Neural progenitor cell (in vitro differentiated cells): ENCODE measurements at regions not wholly inside any gene's neighbourhood (a gene's known extent, or its start where the extent isn't known, plus 50 kb on each side); places are given as distances from the start of the nearest gene placed in this dataset.

Experiments used
- DNase-seq: peaks from one replicate; pipeline ENCODE4 v3.0.0-alpha.2; 2016; ENCODE audit warnings: low spot score
- H2AFZ ChIP-seq: fragments of 200-600 bp; sonication (generic); replicated peaks from 2 replicates; pipeline ENCODE4 v1.6.1; 2016; ENCODE audit warnings: antibody characterized with exemption
- H3F3A ChIP-seq: fragments of 200-600 bp; sonication (generic); 2 replicates; pipeline ENCODE4 v1.6.1; 2016; ENCODE audit warnings: antibody characterized with exemption, low read depth
- H3K27ac ChIP-seq: fragments of 200-600 bp; sonication (generic); 2 replicates; pipeline ENCODE4 v1.5.1; 2016; ENCODE audit warnings: mild to moderate bottlenecking
- H3K27me3 ChIP-seq: fragments of 200-600 bp; sonication (generic); 2 replicates; pipeline ENCODE4 v1.6.1; 2016; ENCODE audit warnings: mild to moderate bottlenecking, moderate library complexity
- H3K36me3 ChIP-seq: fragments of 200-600 bp; sonication (generic); 2 replicates; pipeline ENCODE4 v1.5.1; 2016
- H3K4me1 ChIP-seq: fragments of 200-600 bp; sonication (generic); 2 replicates; pipeline ENCODE4 v1.6.1; 2016; ENCODE audit warnings: mixed run types
- H3K4me2 ChIP-seq: fragments of 200-600 bp; sonication (generic); 2 replicates; pipeline ENCODE4 v1.6.1; 2016
- H3K4me3 ChIP-seq: fragments of 200-600 bp; sonication (generic); 2 replicates; pipeline ENCODE4 v1.5.1; 2016
- H3K79me2 ChIP-seq: fragments of 200-600 bp; sonication (generic); 2 replicates; pipeline ENCODE4 v1.6.1; 2016; ENCODE audit warnings: low read depth
- H3K9ac ChIP-seq: fragments of 200-600 bp; sonication (generic); 2 replicates; pipeline ENCODE4 v1.6.1; 2016
- H3K9me3 ChIP-seq: fragments of 200-600 bp; sonication (generic); 2 replicates; pipeline ENCODE4 v1.5.1; 2016; ENCODE audit warnings: low read depth
- H4K20me1 ChIP-seq: fragments of 200-600 bp; sonication (generic); 2 replicates; pipeline ENCODE4 v1.6.1; 2016; ENCODE audit warnings: low read depth
- H3K27ac Mint-ChIP-seq: 3 replicates; pipeline ENCODE4 v1.8.0; 2021; ENCODE audit warnings: mixed read lengths
- H3K27me3 Mint-ChIP-seq: 2 replicates; pipeline ENCODE4 v1.8.0; 2022; ENCODE audit warnings: low read depth, mild to moderate bottlenecking, inconsistent platforms, moderate library complexity, mixed read lengths; ENCODE audit not compliant: insufficient read depth
- H3K36me3 Mint-ChIP-seq: 3 replicates; pipeline ENCODE4 v1.8.0; 2021; ENCODE audit warnings: mixed read lengths
- H3K4me1 Mint-ChIP-seq: 3 replicates; pipeline ENCODE4 v1.8.0; 2021; ENCODE audit warnings: mixed read lengths
- H3K4me3 Mint-ChIP-seq: 3 replicates; pipeline ENCODE4 v1.8.0; 2021; ENCODE audit warnings: mild to moderate bottlenecking, moderate library complexity, mixed read lengths
- H3K9me3 Mint-ChIP-seq: 3 replicates; pipeline ENCODE4 v1.8.0; 2020; ENCODE audit warnings: mixed read lengths
- EZH2 ChIP-seq: fragments of 200-600 bp; sonication (generic); IDR thresholded peaks from 2 replicates; pipeline ENCODE4 v1.6.1; 2017; ENCODE audit warnings: antibody characterized with exemption, mild to moderate bottlenecking, moderate library complexity
- EZH2phosphoT487 ChIP-seq: fragments of 200-600 bp; sonication (generic); IDR thresholded peaks from 2 replicates; pipeline ENCODE4 v1.6.1; 2017; ENCODE audit warnings: antibody characterized with exemption
- TF ChIP-seq, protein P1 (sequence below): fragments of 200-600 bp; sonication (generic); IDR thresholded peaks from 2 replicates; pipeline ENCODE4 v1.5.1; 2017; ENCODE audit warnings: antibody characterized with exemption, mild to moderate bottlenecking

DNA sequence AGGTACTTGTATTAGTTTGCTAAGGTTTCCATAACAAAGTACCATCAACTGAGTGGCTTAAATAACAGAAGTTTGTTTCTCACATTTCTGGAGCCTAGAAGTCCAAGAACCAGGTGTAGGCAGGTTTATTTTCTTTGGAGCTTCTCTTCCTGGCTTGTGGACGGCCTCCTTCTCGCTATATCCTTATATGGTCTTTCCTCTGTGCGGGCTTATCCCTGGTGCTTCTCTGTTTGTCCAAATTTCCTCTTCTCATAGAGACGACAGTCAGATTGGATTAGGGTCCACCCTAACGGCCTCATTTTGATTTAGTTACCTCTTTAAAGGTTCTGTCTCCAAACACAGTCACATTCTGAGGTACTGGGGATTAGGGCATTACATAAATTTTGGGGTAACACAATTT is 88.3 kb downstream of the RMI1 start:
- H3K27ac Mint-ChIP-seq, result no peak overlapping the region
- Histone ChIP-seq H3K27ac (no peak overlapping the region), H2AFZ (no peak overlapping the region), H3K79me2 (no peaks in the 10 kb centered on the region), H3K4me3 (no peak overlapping the region), H3K4me1 (peaks cover 3% of the 10 kb centered on the region), H3K9ac (no peak overlapping the region), H4K20me1 (no peaks in the 10 kb centered on the region), H3K27me3 (no peaks in the 10 kb centered on the region), H3K9me3 (no peaks in the 10 kb centered on the region), H3K36me3 (no peaks in the 10 kb centered on the region), H3F3A (no peaks in the 10 kb centered on the region), H3K4me2 (no peak overlapping the region)
- H3K9me3 Mint-ChIP-seq, result no peaks in the 10 kb centered on the region
- H3K4me1 Mint-ChIP-seq, result peaks cover 11% of the 10 kb centered on the region
- no peak for TF ChIP-seq EZH2phosphoT487
- TF ChIP-seq, protein P1, sequence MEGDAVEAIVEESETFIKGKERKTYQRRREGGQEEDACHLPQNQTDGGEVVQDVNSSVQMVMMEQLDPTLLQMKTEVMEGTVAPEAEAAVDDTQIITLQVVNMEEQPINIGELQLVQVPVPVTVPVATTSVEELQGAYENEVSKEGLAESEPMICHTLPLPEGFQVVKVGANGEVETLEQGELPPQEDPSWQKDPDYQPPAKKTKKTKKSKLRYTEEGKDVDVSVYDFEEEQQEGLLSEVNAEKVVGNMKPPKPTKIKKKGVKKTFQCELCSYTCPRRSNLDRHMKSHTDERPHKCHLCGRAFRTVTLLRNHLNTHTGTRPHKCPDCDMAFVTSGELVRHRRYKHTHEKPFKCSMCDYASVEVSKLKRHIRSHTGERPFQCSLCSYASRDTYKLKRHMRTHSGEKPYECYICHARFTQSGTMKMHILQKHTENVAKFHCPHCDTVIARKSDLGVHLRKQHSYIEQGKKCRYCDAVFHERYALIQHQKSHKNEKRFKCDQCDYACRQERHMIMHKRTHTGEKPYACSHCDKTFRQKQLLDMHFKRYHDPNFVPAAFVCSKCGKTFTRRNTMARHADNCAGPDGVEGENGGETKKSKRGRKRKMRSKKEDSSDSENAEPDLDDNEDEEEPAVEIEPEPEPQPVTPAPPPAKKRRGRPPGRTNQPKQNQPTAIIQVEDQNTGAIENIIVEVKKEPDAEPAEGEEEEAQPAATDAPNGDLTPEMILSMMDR, result no peak
- TF ChIP-seq EZH2, result no peak
- H3K36me3 Mint-ChIP-seq, result no peaks in the 10 kb centered on the region
- DNase-seq, result no peak
- no peak overlapping the region for H3K4me3 Mint-ChIP-seq
- H3K27me3 Mint-ChIP-seq, result peaks cover 3% of the 10 kb centered on the region

- peak overlapping the region; percentile 57 for H2AFZ ChIP-seq
- no peaks in the 10 kb centered on the region for H4K20me1 ChIP-seq
- no peak overlapping the region for H3K4me3 ChIP-seq
These were observed 90.0 kb downstream of the RMI1 start for GRCh38 chr9:84070590-84070989.

GRCh38 chr9:84072621-84073180 is 92.1 kb downstream of the RMI1 start:
- no peak overlapping the region for H3K27ac ChIP-seq
- H3K9me3 Mint-ChIP-seq, result no peaks in the 10 kb centered on the region
- H3K4me2 ChIP-seq, result no peak overlapping the region
- no peak for DNase-seq
- no peak overlapping the region for H2AFZ ChIP-seq
- TF ChIP-seq, protein P1, result no peak
- TF ChIP-seq EZH2phosphoT487 (no peak), EZH2 (no peak)
- no peaks in the 10 kb centered on the region for H3F3A ChIP-seq
- H3K36me3 ChIP-seq, result no peaks in the 10 kb centered on the region
- H3K9ac ChIP-seq, result no peak overlapping the region
- no peaks in the 10 kb centered on the region for H3K4me1 Mint-ChIP-seq
- no peaks in the 10 kb centered on the region for H3K79me2 ChIP-seq
- no peaks in the 10 kb centered on the region for H3K36me3 Mint-ChIP-seq
- H3K27me3 Mint-ChIP-seq, result peaks cover 3% of the 10 kb centered on the region
- H3K27me3 ChIP-seq, result no peaks in the 10 kb centered on the region
- no peaks in the 10 kb centered on the region for H4K20me1 ChIP-seq
- no peaks in the 10 kb centered on the region for H3K9me3 ChIP-seq
- H3K4me3 Mint-ChIP-seq, result no peak overlapping the region
- no peak overlapping the region for H3K4me3 ChIP-seq
- H3K4me1 ChIP-seq, result no peaks in the 10 kb centered on the region
- H3K27ac Mint-ChIP-seq, result no peak overlapping the region

More at GRCh38 chr9:84070590-84070989, 90.0 kb downstream of the RMI1 start:
- H3K4me1 ChIP-seq, result no peaks in the 10 kb centered on the region
- H3K79me2 ChIP-seq, result no peaks in the 10 kb centered on the region
- no peaks in the 10 kb centered on the region for H3K4me1 Mint-ChIP-seq
- H3K27me3 ChIP-seq, result no peaks in the 10 kb centered on the region
- DNase-seq, result no peak
- H3K27me3 Mint-ChIP-seq, result peaks cover 3% of the 10 kb centered on the region
- no peak overlapping the region for H3K27ac Mint-ChIP-seq
- H3K4me2 ChIP-seq, result no peak overlapping the region
- no peak overlapping the region for H3K9ac ChIP-seq
- no peaks in the 10 kb centered on the region for H3K9me3 Mint-ChIP-seq
- no peaks in the 10 kb centered on the region for H3K9me3 ChIP-seq
- H3F3A ChIP-seq, result no peaks in the 10 kb centered on the region
- no peaks in the 10 kb centered on the region for H3K36me3 Mint-ChIP-seq
- no peak overlapping the region for H3K27ac ChIP-seq
- H3K4me3 Mint-ChIP-seq, result no peak overlapping the region
- TF ChIP-seq EZH2, result no peak
- TF ChIP-seq, protein P1, result no peak
- no peaks in the 10 kb centered on the region for H3K36me3 ChIP-seq
